ENCODE measurements at regions not wholly inside any gene's neighbourhood (a gene's known extent, or its start where the extent isn't known, plus 50 kb on each side); places are given as distances from the start of the nearest gene placed in this dataset.

DNA sequence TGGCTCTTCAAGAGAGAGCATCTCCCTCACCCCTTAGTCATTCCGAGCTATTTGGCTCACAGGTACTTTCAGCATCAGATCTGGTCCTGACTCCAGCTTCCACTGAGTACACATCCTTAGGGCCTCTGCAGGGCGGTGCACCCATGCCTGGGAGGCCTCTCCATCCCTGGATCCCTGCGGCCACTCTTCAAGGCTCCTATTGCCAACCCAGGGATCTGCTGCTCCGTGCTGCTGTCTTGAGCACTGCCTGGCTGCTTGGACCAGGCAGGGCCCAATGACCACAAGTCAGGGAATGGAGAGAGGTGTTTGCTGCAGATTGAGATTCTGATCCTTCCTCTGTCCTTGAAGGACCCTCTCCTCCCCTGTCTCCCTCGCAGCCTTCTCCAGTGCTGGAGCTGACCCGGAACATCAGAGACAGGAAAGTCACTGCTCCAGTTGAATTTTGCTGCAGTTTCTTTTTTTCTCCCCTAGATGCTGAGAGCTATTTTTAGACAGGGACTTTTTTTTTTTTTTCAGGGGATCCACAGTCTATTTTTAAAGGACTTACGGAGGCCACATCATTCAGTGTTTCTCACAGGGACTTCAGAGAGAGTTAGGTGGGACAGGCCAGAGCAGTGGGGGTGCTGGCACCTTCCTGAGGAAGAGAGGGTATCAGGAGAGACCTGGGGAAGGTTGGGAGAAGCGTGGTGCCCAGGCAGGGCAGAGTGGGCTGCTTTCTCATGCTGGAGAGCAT, 50.1 kb upstream of the KCNA1 start:
- DNase-seq (ENCODE audit: extremely low read depth, low read depth), result no peak
- TF ChIP-seq, protein P1, sequence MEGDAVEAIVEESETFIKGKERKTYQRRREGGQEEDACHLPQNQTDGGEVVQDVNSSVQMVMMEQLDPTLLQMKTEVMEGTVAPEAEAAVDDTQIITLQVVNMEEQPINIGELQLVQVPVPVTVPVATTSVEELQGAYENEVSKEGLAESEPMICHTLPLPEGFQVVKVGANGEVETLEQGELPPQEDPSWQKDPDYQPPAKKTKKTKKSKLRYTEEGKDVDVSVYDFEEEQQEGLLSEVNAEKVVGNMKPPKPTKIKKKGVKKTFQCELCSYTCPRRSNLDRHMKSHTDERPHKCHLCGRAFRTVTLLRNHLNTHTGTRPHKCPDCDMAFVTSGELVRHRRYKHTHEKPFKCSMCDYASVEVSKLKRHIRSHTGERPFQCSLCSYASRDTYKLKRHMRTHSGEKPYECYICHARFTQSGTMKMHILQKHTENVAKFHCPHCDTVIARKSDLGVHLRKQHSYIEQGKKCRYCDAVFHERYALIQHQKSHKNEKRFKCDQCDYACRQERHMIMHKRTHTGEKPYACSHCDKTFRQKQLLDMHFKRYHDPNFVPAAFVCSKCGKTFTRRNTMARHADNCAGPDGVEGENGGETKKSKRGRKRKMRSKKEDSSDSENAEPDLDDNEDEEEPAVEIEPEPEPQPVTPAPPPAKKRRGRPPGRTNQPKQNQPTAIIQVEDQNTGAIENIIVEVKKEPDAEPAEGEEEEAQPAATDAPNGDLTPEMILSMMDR (IDR thresholded peaks at IDR 0.05; ENCODE audit: low read depth, low read length), result no peak

Data from AG09319 (cell line).